ENCODE measurements at regions not wholly inside any gene's neighbourhood (a gene's known extent, or its start where the extent isn't known, plus 50 kb on each side); places are given as distances from the start of the nearest gene placed in this dataset.

DNA sequence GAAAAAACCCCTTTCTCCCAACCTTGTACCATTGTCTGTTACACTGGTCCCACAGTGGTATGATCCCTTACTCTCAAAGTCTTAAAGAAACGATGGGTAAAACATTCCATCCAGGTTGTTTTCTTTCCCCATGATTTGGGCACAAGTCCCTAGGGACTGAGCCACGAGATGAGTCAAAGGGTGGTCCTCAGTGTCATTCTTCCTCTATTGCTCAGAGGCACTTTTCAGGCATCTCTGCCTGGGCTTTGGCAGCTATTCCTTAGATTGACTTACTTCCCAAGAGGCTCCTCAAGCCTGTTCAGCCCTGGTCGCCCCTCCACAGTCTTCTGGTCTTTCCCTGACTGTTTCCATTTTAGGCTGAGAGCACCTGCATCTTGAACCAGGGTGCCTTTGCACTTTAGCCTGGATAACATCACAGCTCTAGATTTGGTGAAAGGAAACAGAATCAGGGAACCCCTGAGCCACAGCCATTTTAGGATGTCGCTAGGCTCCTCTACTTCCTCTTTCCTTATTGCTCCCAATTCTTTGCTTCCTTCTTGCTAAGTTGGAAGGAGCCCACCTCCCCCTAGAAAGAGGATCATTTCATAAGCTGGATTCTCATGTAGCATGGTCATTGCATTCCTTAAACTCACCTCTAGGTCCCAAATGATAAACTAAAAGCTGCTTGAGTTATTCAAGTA is 131.0 kb upstream of the TPRG1 start:
- H2AFZ ChIP-seq (ENCODE audit: low read depth, low read length), result no peak overlapping the region
- H2BK12ac ChIP-seq (ENCODE audit: low read length in 2 of 2), result no peak overlapping the region
- H2BK15ac ChIP-seq (ENCODE audit: low read depth, poor library complexity, severe bottlenecking), result no peak overlapping the region
- no peak overlapping the region for H3K18ac ChIP-seq (ENCODE audit: low read depth in 1 of 2, low read length in 2 of 2)
- no peaks in the 10 kb centered on the region for H3K27me3 ChIP-seq (ENCODE audit: control insufficient read depth in 1 of 2, insufficient read depth in 1 of 2, low read length in 2 of 2)
- H4K91ac ChIP-seq (ENCODE audit: low read length), result no peak overlapping the region
- no peak for DNase-seq
- no peaks in the 10 kb centered on the region for H3K79me1 ChIP-seq (replicated peaks; ENCODE audit: low read length, poor library complexity, severe bottlenecking)
- H3K23ac ChIP-seq (ENCODE audit: low read length in 2 of 2), result no peak overlapping the region
- no peak overlapping the region for H3K4me2 ChIP-seq (ENCODE audit: low read length, poor library complexity, severe bottlenecking)
- H3K4me1 ChIP-seq (ENCODE audit: control insufficient read depth, insufficient read depth, low read depth, low read length), result no peaks in the 10 kb centered on the region
- no peak overlapping the region for H3K9ac ChIP-seq (ENCODE audit: low read length)
- no peak overlapping the region for H3K14ac ChIP-seq (ENCODE audit: low read length in 2 of 2)
- 68% methylated on average over 4 of the region's 4 CpGs for WGBS
- peaks cover 3% of the 10 kb centered on the region for H3K9me3 ChIP-seq (ENCODE audit: control insufficient read depth, low read length)
- no peak overlapping the region for H4K8ac ChIP-seq (ENCODE audit: low read length)
- H3K36me3 ChIP-seq (ENCODE audit: control insufficient read depth in 1 of 2, insufficient read depth in 2 of 2, low read depth in 1 of 2, low read length in 2 of 2), result no peaks in the 10 kb centered on the region
- H2AK5ac ChIP-seq (ENCODE audit: low read length, severe bottlenecking), result no peak overlapping the region
- no peak overlapping the region for H2BK5ac ChIP-seq (ENCODE audit: low read depth, low read length, poor library complexity, severe bottlenecking)
- no peak overlapping the region for H3K4ac ChIP-seq (ENCODE audit: low read depth in 1 of 2, low read length in 2 of 2)
- H3K27ac ChIP-seq (ENCODE audit: low read length, poor library complexity, severe bottlenecking), result no peak overlapping the region
- no peak overlapping the region for H2BK120ac ChIP-seq (ENCODE audit: low read depth, low read length)
- no peak overlapping the region for H3K4me3 ChIP-seq (ENCODE audit: insufficient read depth in 1 of 2, low read depth in 1 of 2, low read length in 2 of 2)

DNA sequence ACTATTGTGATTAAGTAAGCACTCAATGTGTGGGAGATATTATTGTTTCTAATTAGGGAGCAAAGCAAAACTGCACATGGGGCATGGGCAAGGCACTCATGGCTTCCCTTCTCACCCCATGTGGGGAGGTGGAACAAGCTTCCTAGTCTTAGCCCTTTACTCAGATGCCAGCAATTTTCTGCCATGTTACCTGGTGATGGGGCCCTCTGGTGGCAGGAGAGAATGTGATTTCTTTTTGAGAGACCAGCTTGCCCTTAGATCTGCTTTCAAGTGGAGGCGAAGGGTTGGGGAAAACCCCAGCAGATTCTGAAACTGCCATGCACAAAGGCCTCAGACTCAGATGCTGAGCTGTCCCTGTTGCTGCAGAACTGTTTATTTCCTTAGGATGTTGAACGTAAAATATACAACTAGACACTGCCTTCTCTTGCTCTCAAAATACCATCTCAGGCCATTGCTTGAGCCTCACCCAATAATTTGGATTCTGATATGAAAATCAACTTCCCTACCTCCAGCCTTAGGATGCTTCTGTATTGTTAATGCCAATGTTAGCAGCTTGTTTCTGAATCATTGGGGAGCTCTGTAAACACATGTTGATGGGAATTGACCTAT is 130.2 kb upstream of the TPRG1 start:
- no peak overlapping the region for H2BK12ac ChIP-seq (ENCODE audit: low read length in 2 of 2)
- H3K4me3 ChIP-seq (ENCODE audit: insufficient read depth in 1 of 2, low read depth in 1 of 2, low read length in 2 of 2), result no peak overlapping the region
- no peak overlapping the region for H2BK120ac ChIP-seq (ENCODE audit: low read depth, low read length)
- H3K4me1 ChIP-seq (ENCODE audit: control insufficient read depth, insufficient read depth, low read depth, low read length), result no peaks in the 10 kb centered on the region
- H3K79me1 ChIP-seq (replicated peaks; ENCODE audit: low read length, poor library complexity, severe bottlenecking), result no peaks in the 10 kb centered on the region
- 75% methylated on average over 2 of the region's 2 CpGs for WGBS
- H3K14ac ChIP-seq (ENCODE audit: low read length in 2 of 2), result no peak overlapping the region
- H2AFZ ChIP-seq (ENCODE audit: low read depth, low read length), result no peak overlapping the region
- H3K23ac ChIP-seq (ENCODE audit: low read length in 2 of 2), result no peak overlapping the region
- H3K27ac ChIP-seq (ENCODE audit: low read length, poor library complexity, severe bottlenecking), result no peak overlapping the region
- H3K4me2 ChIP-seq (ENCODE audit: low read length, poor library complexity, severe bottlenecking), result no peak overlapping the region
- no peaks in the 10 kb centered on the region for H3K36me3 ChIP-seq (ENCODE audit: control insufficient read depth in 1 of 2, insufficient read depth in 2 of 2, low read depth in 1 of 2, low read length in 2 of 2)
- H3K9me3 ChIP-seq (ENCODE audit: control insufficient read depth, low read length), result no peaks in the 10 kb centered on the region
- no peak overlapping the region for H2BK15ac ChIP-seq (ENCODE audit: low read depth, poor library complexity, severe bottlenecking)
- H3K27me3 ChIP-seq (ENCODE audit: control insufficient read depth in 1 of 2, insufficient read depth in 1 of 2, low read length in 2 of 2), result no peaks in the 10 kb centered on the region
- H4K8ac ChIP-seq (ENCODE audit: low read length), result no peak overlapping the region
- no peak overlapping the region for H3K4ac ChIP-seq (ENCODE audit: low read depth in 1 of 2, low read length in 2 of 2)
- no peak overlapping the region for H2AK5ac ChIP-seq (ENCODE audit: low read length, severe bottlenecking)
- no peak overlapping the region for H3K18ac ChIP-seq (ENCODE audit: low read depth in 1 of 2, low read length in 2 of 2)
- no peak overlapping the region for H2BK5ac ChIP-seq (ENCODE audit: low read depth, low read length, poor library complexity, severe bottlenecking)
- DNase-seq, result peak; percentile 53
- no peak overlapping the region for H4K91ac ChIP-seq (ENCODE audit: low read length)
- no peak overlapping the region for H3K9ac ChIP-seq (ENCODE audit: low read length)

DNA sequence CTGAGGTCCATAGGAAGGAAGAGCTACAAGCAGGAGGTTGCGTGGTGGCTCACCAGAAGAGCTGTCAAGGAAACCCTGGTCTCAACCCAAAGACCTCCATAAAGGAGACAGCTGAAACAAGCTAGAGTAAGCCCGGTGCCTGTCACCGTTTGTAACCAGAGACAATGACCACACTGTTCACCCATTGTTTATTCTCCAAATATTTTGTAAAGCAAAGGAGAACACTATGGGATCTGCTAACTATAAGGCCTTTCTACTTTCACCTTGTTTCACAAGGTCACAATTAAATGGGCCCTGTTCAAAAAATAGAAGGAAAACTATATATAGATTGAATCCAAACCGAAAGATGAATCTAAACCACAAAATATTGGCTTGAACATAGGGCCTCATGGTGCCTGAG is 128.9 kb upstream of the TPRG1 start:
- no peak overlapping the region for H3K9ac ChIP-seq (ENCODE audit: low read length)
- H3K9me3 ChIP-seq (ENCODE audit: control insufficient read depth, low read length), result no peaks in the 10 kb centered on the region
- WGBS, result no CpG with 5 or more reads among the region's 4 CpGs
- H3K4me2 ChIP-seq (ENCODE audit: low read length, poor library complexity, severe bottlenecking), result no peak overlapping the region
- no peaks in the 10 kb centered on the region for H3K79me1 ChIP-seq (replicated peaks; ENCODE audit: low read length, poor library complexity, severe bottlenecking)
- H2BK5ac ChIP-seq (ENCODE audit: low read depth, low read length, poor library complexity, severe bottlenecking), result no peak overlapping the region
- no peak overlapping the region for H2BK15ac ChIP-seq (ENCODE audit: low read depth, poor library complexity, severe bottlenecking)
- no peak overlapping the region for H2BK12ac ChIP-seq (ENCODE audit: low read length in 2 of 2)
- no peak for DNase-seq
- H3K27me3 ChIP-seq (ENCODE audit: control insufficient read depth in 1 of 2, insufficient read depth in 1 of 2, low read length in 2 of 2), result no peaks in the 10 kb centered on the region
- H2AFZ ChIP-seq (ENCODE audit: low read depth, low read length), result no peak overlapping the region
- H3K4me3 ChIP-seq (ENCODE audit: insufficient read depth in 1 of 2, low read depth in 1 of 2, low read length in 2 of 2), result no peak overlapping the region
- no peak overlapping the region for H3K14ac ChIP-seq (ENCODE audit: low read length in 2 of 2)
- H3K4ac ChIP-seq (ENCODE audit: low read depth in 1 of 2, low read length in 2 of 2), result no peak overlapping the region
- no peak overlapping the region for H4K8ac ChIP-seq (ENCODE audit: low read length)
- no peaks in the 10 kb centered on the region for H3K4me1 ChIP-seq (ENCODE audit: control insufficient read depth, insufficient read depth, low read depth, low read length)
- no peak overlapping the region for H2AK5ac ChIP-seq (ENCODE audit: low read length, severe bottlenecking)
- H3K36me3 ChIP-seq (ENCODE audit: control insufficient read depth in 1 of 2, insufficient read depth in 2 of 2, low read depth in 1 of 2, low read length in 2 of 2), result no peaks in the 10 kb centered on the region
- no peak overlapping the region for H2BK120ac ChIP-seq (ENCODE audit: low read depth, low read length)
- H4K91ac ChIP-seq (ENCODE audit: low read length), result no peak overlapping the region
- no peak overlapping the region for H3K27ac ChIP-seq (ENCODE audit: low read length, poor library complexity, severe bottlenecking)
- H3K18ac ChIP-seq (ENCODE audit: low read depth in 1 of 2, low read length in 2 of 2), result no peak overlapping the region
- H3K23ac ChIP-seq (ENCODE audit: low read length in 2 of 2), result no peak overlapping the region

DNA sequence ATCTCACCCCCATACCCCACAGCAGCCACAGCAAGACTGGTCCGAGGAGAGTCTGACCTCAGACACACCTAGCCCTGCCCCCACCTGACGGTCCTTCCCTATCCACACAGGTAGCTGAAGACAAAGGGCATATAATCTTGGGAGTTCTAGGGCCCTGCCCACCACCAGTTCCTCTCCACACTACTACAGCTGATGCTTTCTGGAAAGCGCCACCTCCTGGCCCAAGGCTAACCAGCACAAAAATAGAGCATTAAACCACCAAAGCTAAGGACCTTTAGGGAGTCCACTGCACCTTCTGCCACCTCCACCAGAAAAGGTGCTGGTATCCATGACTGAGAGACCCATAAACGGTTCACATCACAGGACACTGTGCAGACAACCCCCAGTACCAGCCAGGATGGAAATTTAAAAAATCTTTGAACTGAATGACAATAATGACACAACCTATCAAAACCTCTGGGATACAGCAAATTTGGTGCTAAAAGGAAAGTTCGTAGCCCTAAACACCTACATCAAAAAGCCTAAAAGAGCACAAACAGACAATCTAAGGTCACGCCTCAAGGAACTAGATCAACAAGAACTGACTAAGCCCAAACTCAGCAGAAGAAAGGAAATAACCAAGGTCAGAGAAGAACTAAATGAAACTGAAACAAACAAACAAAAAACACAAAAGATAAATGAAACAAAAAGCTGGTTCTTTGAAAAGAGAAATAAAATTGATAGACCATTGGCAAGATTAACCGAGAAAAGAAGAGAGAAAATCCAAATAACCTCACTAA is 122.1 kb upstream of the TPRG1 start:
- Histone ChIP-seq H4K91ac (ENCODE audit: low read length) (no peak overlapping the region), H4K8ac (ENCODE audit: low read length) (no peak overlapping the region), H3K27me3 (ENCODE audit: control insufficient read depth in 1 of 2, insufficient read depth in 1 of 2, low read length in 2 of 2) (no peaks in the 10 kb centered on the region), H3K4me3 (ENCODE audit: insufficient read depth in 1 of 2, low read depth in 1 of 2, low read length in 2 of 2) (no peak overlapping the region), H2AK5ac (ENCODE audit: low read length, severe bottlenecking) (no peak overlapping the region), H3K4me1 (ENCODE audit: control insufficient read depth, insufficient read depth, low read depth, low read length) (no peaks in the 10 kb centered on the region), H3K18ac (ENCODE audit: low read depth in 1 of 2, low read length in 2 of 2) (no peak overlapping the region), H3K36me3 (ENCODE audit: control insufficient read depth in 1 of 2, insufficient read depth in 2 of 2, low read depth in 1 of 2, low read length in 2 of 2) (no peaks in the 10 kb centered on the region), H3K23ac (ENCODE audit: low read length in 2 of 2) (no peak overlapping the region), H3K4me2 (ENCODE audit: low read length, poor library complexity, severe bottlenecking) (no peak overlapping the region), H2BK120ac (ENCODE audit: low read depth, low read length) (no peak overlapping the region), H2BK12ac (ENCODE audit: low read length in 2 of 2) (no peak overlapping the region), H2BK5ac (ENCODE audit: low read depth, low read length, poor library complexity, severe bottlenecking) (no peak overlapping the region), H3K27ac (ENCODE audit: low read length, poor library complexity, severe bottlenecking) (no peak overlapping the region), H3K9me3 (ENCODE audit: control insufficient read depth, low read length) (no peaks in the 10 kb centered on the region), H2BK15ac (ENCODE audit: low read depth, poor library complexity, severe bottlenecking) (no peak overlapping the region), H3K79me1 (replicated peaks; ENCODE audit: low read length, poor library complexity, severe bottlenecking) (no peaks in the 10 kb centered on the region), H2AFZ (ENCODE audit: low read depth, low read length) (no peak overlapping the region), H3K4ac (ENCODE audit: low read depth in 1 of 2, low read length in 2 of 2) (no peak overlapping the region), H3K9ac (ENCODE audit: low read length) (no peak overlapping the region), H3K14ac (ENCODE audit: low read length in 2 of 2) (no peak overlapping the region)
- 70% methylated on average over 5 of the region's 7 CpGs for WGBS
- no peak for DNase-seq

All from mesenchymal stem cell (in vitro differentiated cells and primary cell).